ENCODE measurements at regions not wholly inside any gene's neighbourhood (a gene's known extent, or its start where the extent isn't known, plus 50 kb on each side); places are given as distances from the start of the nearest gene placed in this dataset.

GRCh38 chr16:52174168-52174567 is 372.8 kb downstream of the TOX3 start:
- Mint-ChIP-seq H3K36me3 (ENCODE audit: unreplicated experiment) (no peaks in the 10 kb centered on the region), H3K27me3 (ENCODE audit: unreplicated experiment) (no peaks in the 10 kb centered on the region), H3K9me3 (ENCODE audit: unreplicated experiment) (no peaks in the 10 kb centered on the region), H3K4me3 (ENCODE audit: unreplicated experiment) (no peak overlapping the region), H3K4me1 (ENCODE audit: low read depth, unreplicated experiment) (peaks cover 5% of the 10 kb centered on the region), H3K27ac (ENCODE audit: unreplicated experiment) (no peak overlapping the region)
- TF ChIP-seq, protein P1, sequence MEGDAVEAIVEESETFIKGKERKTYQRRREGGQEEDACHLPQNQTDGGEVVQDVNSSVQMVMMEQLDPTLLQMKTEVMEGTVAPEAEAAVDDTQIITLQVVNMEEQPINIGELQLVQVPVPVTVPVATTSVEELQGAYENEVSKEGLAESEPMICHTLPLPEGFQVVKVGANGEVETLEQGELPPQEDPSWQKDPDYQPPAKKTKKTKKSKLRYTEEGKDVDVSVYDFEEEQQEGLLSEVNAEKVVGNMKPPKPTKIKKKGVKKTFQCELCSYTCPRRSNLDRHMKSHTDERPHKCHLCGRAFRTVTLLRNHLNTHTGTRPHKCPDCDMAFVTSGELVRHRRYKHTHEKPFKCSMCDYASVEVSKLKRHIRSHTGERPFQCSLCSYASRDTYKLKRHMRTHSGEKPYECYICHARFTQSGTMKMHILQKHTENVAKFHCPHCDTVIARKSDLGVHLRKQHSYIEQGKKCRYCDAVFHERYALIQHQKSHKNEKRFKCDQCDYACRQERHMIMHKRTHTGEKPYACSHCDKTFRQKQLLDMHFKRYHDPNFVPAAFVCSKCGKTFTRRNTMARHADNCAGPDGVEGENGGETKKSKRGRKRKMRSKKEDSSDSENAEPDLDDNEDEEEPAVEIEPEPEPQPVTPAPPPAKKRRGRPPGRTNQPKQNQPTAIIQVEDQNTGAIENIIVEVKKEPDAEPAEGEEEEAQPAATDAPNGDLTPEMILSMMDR (IDR thresholded peaks at IDR 0.05; ENCODE audit: partially characterized antibody, unreplicated experiment) = no peak
- no peak for DNase-seq

DNA sequence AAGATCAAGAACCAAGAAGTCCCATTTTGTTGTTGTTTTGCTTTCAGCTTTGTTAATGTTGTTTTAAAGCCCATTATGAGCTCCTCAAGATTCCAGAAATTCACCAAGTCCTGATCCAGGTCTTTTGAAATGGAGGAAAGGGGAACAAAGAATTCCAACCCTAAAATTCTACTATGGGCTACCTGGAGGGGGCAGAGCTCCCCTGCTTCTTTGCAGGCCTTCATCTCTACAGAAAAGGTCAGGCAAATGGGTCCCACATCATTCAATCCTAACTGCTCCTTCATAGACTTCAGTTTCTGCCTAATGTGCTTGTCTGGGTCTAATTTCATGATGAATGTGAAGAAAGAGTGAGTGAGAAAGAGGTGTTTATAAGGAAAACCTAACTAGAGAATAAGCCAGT is 375.5 kb downstream of the TOX3 start:
- no peak for DNase-seq
- TF ChIP-seq, protein P1 (IDR thresholded peaks at IDR 0.05; ENCODE audit: partially characterized antibody, unreplicated experiment) = no peak
- Mint-ChIP-seq H3K9me3 (ENCODE audit: unreplicated experiment) (no peaks in the 10 kb centered on the region), H3K4me1 (ENCODE audit: low read depth, unreplicated experiment) (peaks cover 2% of the 10 kb centered on the region), H3K27ac (ENCODE audit: unreplicated experiment) (no peak overlapping the region), H3K4me3 (ENCODE audit: unreplicated experiment) (no peak overlapping the region), H3K36me3 (ENCODE audit: unreplicated experiment) (no peaks in the 10 kb centered on the region), H3K27me3 (ENCODE audit: unreplicated experiment) (no peaks in the 10 kb centered on the region)

DNA sequence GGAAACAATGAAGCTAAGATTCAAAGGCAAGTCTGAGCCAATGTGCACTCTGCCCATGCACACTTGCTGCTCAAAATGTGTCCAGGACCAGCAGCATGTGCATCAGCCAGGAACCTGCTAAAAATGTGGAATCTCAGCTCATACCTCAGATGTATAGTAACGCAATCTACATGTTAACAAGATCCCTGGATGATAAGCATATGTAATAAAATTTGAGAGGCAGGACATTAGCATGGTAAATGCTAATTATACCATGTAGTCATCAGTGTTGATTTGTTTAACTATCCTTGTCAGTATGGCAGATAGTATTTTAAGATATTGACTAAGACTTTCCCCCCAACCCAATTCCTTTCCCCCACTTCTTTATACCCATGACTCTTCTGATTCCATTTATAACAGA is 379.6 kb downstream of the TOX3 start:
- Mint-ChIP-seq H3K36me3 (ENCODE audit: unreplicated experiment) (no peaks in the 10 kb centered on the region), H3K27me3 (ENCODE audit: unreplicated experiment) (no peaks in the 10 kb centered on the region), H3K9me3 (ENCODE audit: unreplicated experiment) (peaks cover 3% of the 10 kb centered on the region), H3K4me3 (ENCODE audit: unreplicated experiment) (no peak overlapping the region), H3K4me1 (ENCODE audit: low read depth, unreplicated experiment) (no peaks in the 10 kb centered on the region), H3K27ac (ENCODE audit: unreplicated experiment) (no peak overlapping the region)
- TF ChIP-seq, protein P1 (IDR thresholded peaks at IDR 0.05; ENCODE audit: partially characterized antibody, unreplicated experiment) = no peak
- DNase-seq = no peak

- no peak for DNase-seq
These were observed 381.0 kb downstream of the TOX3 start for GRCh38 chr16:52165961-52166360.

GRCh38 chr16:52149003-52149402 is 397.9 kb downstream of the TOX3 start:
- Mint-ChIP-seq H3K27me3 (ENCODE audit: unreplicated experiment) (no peaks in the 10 kb centered on the region), H3K9me3 (ENCODE audit: unreplicated experiment) (no peaks in the 10 kb centered on the region), H3K36me3 (ENCODE audit: unreplicated experiment) (no peaks in the 10 kb centered on the region), H3K4me1 (ENCODE audit: low read depth, unreplicated experiment) (no peaks in the 10 kb centered on the region), H3K4me3 (ENCODE audit: unreplicated experiment) (no peak overlapping the region), H3K27ac (ENCODE audit: unreplicated experiment) (no peak overlapping the region)
- TF ChIP-seq, protein P1 (IDR thresholded peaks at IDR 0.05; ENCODE audit: partially characterized antibody, unreplicated experiment) = no peak
- no peak for DNase-seq

More at GRCh38 chr16:52165961-52166360, 381.0 kb downstream of the TOX3 start:
- TF ChIP-seq, protein P1 (IDR thresholded peaks at IDR 0.05; ENCODE audit: partially characterized antibody, unreplicated experiment) = no peak
- Mint-ChIP-seq H3K4me1 (ENCODE audit: low read depth, unreplicated experiment) (no peaks in the 10 kb centered on the region), H3K9me3 (ENCODE audit: unreplicated experiment) (peaks cover 3% of the 10 kb centered on the region), H3K4me3 (ENCODE audit: unreplicated experiment) (no peak overlapping the region), H3K27ac (ENCODE audit: unreplicated experiment) (no peak overlapping the region), H3K36me3 (ENCODE audit: unreplicated experiment) (no peaks in the 10 kb centered on the region), H3K27me3 (ENCODE audit: unreplicated experiment) (no peaks in the 10 kb centered on the region)

All from glutamatergic neuron (in vitro differentiated cells).